ENCODE measurements at regions not wholly inside any gene's neighbourhood (a gene's known extent, or its start where the extent isn't known, plus 50 kb on each side); places are given as distances from the start of the nearest gene placed in this dataset.
"Not testable (repeated sequence)": the region's sequence is repeated elsewhere in the genome, so short reads cannot be mapped to it uniquely, and the experiment has no call there.

- peaks cover 8% of the 10 kb centered on the region for H3K27me3 Mint-ChIP-seq
- no peak overlapping the region for H3K4me3 Mint-ChIP-seq
- H3K4me1 Mint-ChIP-seq (ENCODE audit: low read depth): no peaks in the 10 kb centered on the region
- no peak overlapping the region for H3K27ac Mint-ChIP-seq
- no peaks in the 10 kb centered on the region for H3K9me3 Mint-ChIP-seq (ENCODE audit: low read depth)
- H3K36me3 Mint-ChIP-seq: no peaks in the 10 kb centered on the region
These were observed 377.5 kb downstream of the HLX start for GRCh38 chr1:221256773-221257172.

GRCh38 chr1:221257548-221257947 is 378.3 kb downstream of the HLX start:
- H3K4me3 Mint-ChIP-seq, H3K36me3 Mint-ChIP-seq: not testable (repeated sequence)

GRCh38 chr1:221262677-221263076 is 383.4 kb downstream of the HLX start:
- H3K4me1 Mint-ChIP-seq (ENCODE audit: low read depth); H3K36me3 Mint-ChIP-seq; H3K4me3 Mint-ChIP-seq; H3K27me3 Mint-ChIP-seq; H3K27ac Mint-ChIP-seq; H3K9me3 Mint-ChIP-seq (ENCODE audit: low read depth): not testable (repeated sequence)

More at GRCh38 chr1:221257548-221257947, 378.3 kb downstream of the HLX start:
- not testable (repeated sequence) for H3K27ac Mint-ChIP-seq; H3K4me1 Mint-ChIP-seq (ENCODE audit: low read depth); H3K9me3 Mint-ChIP-seq (ENCODE audit: low read depth); H3K27me3 Mint-ChIP-seq

GRCh38 chr1:221263831-221264767 is 384.9 kb downstream of the HLX start:
- no peak overlapping the region for H3K4me3 Mint-ChIP-seq
- no peak overlapping the region for H3K27ac Mint-ChIP-seq
- H3K9me3 Mint-ChIP-seq (ENCODE audit: low read depth): peaks cover 3% of the 10 kb centered on the region
- peaks cover 9% of the 10 kb centered on the region for H3K27me3 Mint-ChIP-seq
- no peaks in the 10 kb centered on the region for H3K4me1 Mint-ChIP-seq (ENCODE audit: low read depth)
- H3K36me3 Mint-ChIP-seq: no peaks in the 10 kb centered on the region

- Mint-ChIP-seq H3K27ac (no peak overlapping the region), H3K4me1 (ENCODE audit: low read depth) (no peaks in the 10 kb centered on the region), H3K27me3 (peaks cover 9% of the 10 kb centered on the region), H3K4me3 (no peak overlapping the region), H3K9me3 (ENCODE audit: low read depth) (peaks cover 3% of the 10 kb centered on the region), H3K36me3 (no peaks in the 10 kb centered on the region)
These were observed 385.6 kb downstream of the HLX start for GRCh38 chr1:221264848-221265247.

- peaks cover 6% of the 10 kb centered on the region for H3K27me3 Mint-ChIP-seq
- no peaks in the 10 kb centered on the region for H3K9me3 Mint-ChIP-seq (ENCODE audit: low read depth)
- H3K27ac Mint-ChIP-seq: no peak overlapping the region
- H3K4me3 Mint-ChIP-seq: no peak overlapping the region
- H3K36me3 Mint-ChIP-seq: no peaks in the 10 kb centered on the region
- no peaks in the 10 kb centered on the region for H3K4me1 Mint-ChIP-seq (ENCODE audit: low read depth)
These were observed 389.1 kb downstream of the HLX start for GRCh38 chr1:221268295-221268694.

GRCh38 chr1:221271701-221272100 is 392.5 kb downstream of the HLX start:
- no peak overlapping the region for H3K4me3 Mint-ChIP-seq
- H3K36me3 Mint-ChIP-seq: no peaks in the 10 kb centered on the region
- H3K27ac Mint-ChIP-seq: no peak overlapping the region
- H3K27me3 Mint-ChIP-seq: peaks cover 6% of the 10 kb centered on the region
- no peaks in the 10 kb centered on the region for H3K9me3 Mint-ChIP-seq (ENCODE audit: low read depth)
- H3K4me1 Mint-ChIP-seq (ENCODE audit: low read depth): no peaks in the 10 kb centered on the region

GRCh38 chr1:221272940-221273339 is 393.7 kb downstream of the HLX start:
- peaks cover 3% of the 10 kb centered on the region for H3K27me3 Mint-ChIP-seq
- no peak overlapping the region for H3K27ac Mint-ChIP-seq
- no peaks in the 10 kb centered on the region for H3K9me3 Mint-ChIP-seq (ENCODE audit: low read depth)
- H3K36me3 Mint-ChIP-seq: no peaks in the 10 kb centered on the region
- no peak overlapping the region for H3K4me3 Mint-ChIP-seq
- no peaks in the 10 kb centered on the region for H3K4me1 Mint-ChIP-seq (ENCODE audit: low read depth)

GRCh38 chr1:221274373-221274772 is 395.1 kb downstream of the HLX start:
- Mint-ChIP-seq H3K4me1 (ENCODE audit: low read depth) (no peaks in the 10 kb centered on the region), H3K27me3 (peaks cover 5% of the 10 kb centered on the region), H3K27ac (no peak overlapping the region), H3K9me3 (ENCODE audit: low read depth) (no peaks in the 10 kb centered on the region), H3K36me3 (no peaks in the 10 kb centered on the region), H3K4me3 (no peak overlapping the region)

GRCh38 chr1:221276896-221277409 is 397.7 kb downstream of the HLX start:
- Mint-ChIP-seq H3K27ac (no peak overlapping the region), H3K4me3 (no peak overlapping the region), H3K4me1 (ENCODE audit: low read depth) (no peaks in the 10 kb centered on the region), H3K27me3 (peaks cover 12% of the 10 kb centered on the region), H3K9me3 (ENCODE audit: low read depth) (no peaks in the 10 kb centered on the region), H3K36me3 (no peaks in the 10 kb centered on the region)

GRCh38 chr1:221279146-221279545 is 399.9 kb downstream of the HLX start:
- Mint-ChIP-seq H3K4me3 (no peak overlapping the region), H3K9me3 (ENCODE audit: low read depth) (no peaks in the 10 kb centered on the region), H3K4me1 (ENCODE audit: low read depth) (no peaks in the 10 kb centered on the region), H3K36me3 (no peaks in the 10 kb centered on the region), H3K27me3 (peaks cover 18% of the 10 kb centered on the region), H3K27ac (no peak overlapping the region)

GRCh38 chr1:221283532-221283931 is 404.3 kb downstream of the HLX start:
- H3K27me3 Mint-ChIP-seq: peaks cover 18% of the 10 kb centered on the region
- H3K36me3 Mint-ChIP-seq: no peaks in the 10 kb centered on the region
- no peaks in the 10 kb centered on the region for H3K4me1 Mint-ChIP-seq (ENCODE audit: low read depth)
- H3K9me3 Mint-ChIP-seq (ENCODE audit: low read depth): no peaks in the 10 kb centered on the region
- no peak overlapping the region for H3K4me3 Mint-ChIP-seq
- H3K27ac Mint-ChIP-seq: no peak overlapping the region

- Mint-ChIP-seq H3K36me3 (no peaks in the 10 kb centered on the region), H3K27ac (no peak overlapping the region), H3K9me3 (ENCODE audit: low read depth) (no peaks in the 10 kb centered on the region), H3K4me3 (no peak overlapping the region), H3K4me1 (ENCODE audit: low read depth) (no peaks in the 10 kb centered on the region), H3K27me3 (peaks cover 18% of the 10 kb centered on the region)
These were observed 404.8 kb downstream of the HLX start for GRCh38 chr1:221284028-221284427.

- H3K27me3 Mint-ChIP-seq: peaks cover 16% of the 10 kb centered on the region
- H3K9me3 Mint-ChIP-seq (ENCODE audit: low read depth); H3K36me3 Mint-ChIP-seq; H3K4me1 Mint-ChIP-seq (ENCODE audit: low read depth); H3K4me3 Mint-ChIP-seq; H3K27ac Mint-ChIP-seq: not testable (repeated sequence)
These were observed 405.7 kb downstream of the HLX start for GRCh38 chr1:221284991-221285390.

- H3K27ac Mint-ChIP-seq; H3K36me3 Mint-ChIP-seq; H3K4me1 Mint-ChIP-seq (ENCODE audit: low read depth); H3K9me3 Mint-ChIP-seq (ENCODE audit: low read depth); H3K4me3 Mint-ChIP-seq: not testable (repeated sequence)
- H3K27me3 Mint-ChIP-seq: peaks cover 14% of the 10 kb centered on the region
These were observed 406.4 kb downstream of the HLX start for GRCh38 chr1:221285458-221286210.
